HUES6 (cell line): ENCODE measurements at regions not wholly inside any gene's neighbourhood (a gene's known extent, or its start where the extent isn't known, plus 50 kb on each side); places are given as distances from the start of the nearest gene placed in this dataset.

ENCODE experiments used
- H3K27ac ChIP-seq: 2 replicates; pipeline ENCODE4 v1.7.0; 2013; ENCODE audit warnings: low read depth, mild to moderate bottlenecking, low read length, inconsistent platforms
- H3K27me3 ChIP-seq: 2 replicates; pipeline ENCODE4 v1.6.1; 2013; ENCODE audit warnings: low read length; ENCODE audit not compliant: control insufficient read depth, insufficient read depth
- H3K36me3 ChIP-seq: 2 replicates; pipeline ENCODE4 v1.6.1; 2013; ENCODE audit warnings: low read length; ENCODE audit not compliant: control insufficient read depth, insufficient read depth
- H3K4me1 ChIP-seq: 2 replicates; pipeline ENCODE4 v1.6.1; 2013; ENCODE audit warnings: low read length; ENCODE audit not compliant: control insufficient read depth, insufficient read depth
- H3K4me3 ChIP-seq: 2 replicates; pipeline ENCODE4 v1.5.1; 2013; ENCODE audit warnings: low read depth, low read length
- H3K9ac ChIP-seq: one replicate; pipeline ENCODE4 v1.6.1; 2013; ENCODE audit warnings: mild to moderate bottlenecking, low read length
- H3K9me3 ChIP-seq: 2 replicates; pipeline ENCODE4 v1.6.1; 2013; ENCODE audit warnings: low read depth, low read length; ENCODE audit not compliant: control insufficient read depth, insufficient read depth

DNA sequence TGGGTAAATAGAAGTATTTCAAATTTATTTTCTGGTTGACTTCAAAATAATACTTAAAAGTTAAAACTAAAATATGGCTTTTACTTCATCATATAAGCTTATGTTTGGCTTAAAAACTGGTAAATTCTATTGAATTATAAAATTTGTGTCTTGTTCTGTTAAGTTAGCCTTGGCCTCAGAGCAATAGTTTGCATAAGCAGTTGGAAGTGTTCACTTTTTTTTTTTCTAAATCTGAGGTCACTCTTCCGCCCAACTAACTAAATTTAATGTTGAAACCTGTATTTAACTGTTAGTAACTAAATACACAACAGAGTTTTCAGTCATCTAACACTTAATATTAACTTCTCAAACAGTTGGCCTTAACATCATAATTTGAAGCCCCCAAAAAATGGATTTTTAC is 871.7 kb upstream of the ADAMTS5 start:
- Histone ChIP-seq H3K36me3 (no peaks in the 10 kb centered on the region), H3K27me3 (no peaks in the 10 kb centered on the region), H3K9me3 (no peaks in the 10 kb centered on the region), H3K4me1 (no peaks in the 10 kb centered on the region), H3K27ac (no peak overlapping the region), H3K9ac (no peak overlapping the region), H3K4me3 (no peak overlapping the region)

DNA sequence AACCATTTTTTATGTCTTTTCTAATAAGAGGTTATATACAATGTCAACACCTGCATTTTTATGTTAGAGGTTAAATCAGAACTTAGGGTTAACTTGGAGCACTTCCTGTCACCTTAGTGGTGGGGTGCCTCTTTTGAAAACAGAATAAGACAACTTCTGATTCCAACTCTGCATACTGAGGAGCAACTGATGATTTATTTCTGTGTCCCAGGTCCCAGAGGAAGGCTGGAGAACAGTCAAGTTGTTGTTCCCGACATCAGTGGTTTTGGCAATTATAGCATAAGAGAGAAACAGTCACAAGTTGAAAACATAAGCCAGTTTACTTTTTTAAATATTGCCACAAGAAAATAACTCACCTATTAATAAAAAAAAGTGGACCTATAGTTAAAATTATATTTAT is 871.0 kb upstream of the ADAMTS5 start:
- H3K27ac ChIP-seq, result no peak overlapping the region
- no peak overlapping the region for H3K4me3 ChIP-seq
- H3K4me1 ChIP-seq, result no peaks in the 10 kb centered on the region
- H3K36me3 ChIP-seq, result no peaks in the 10 kb centered on the region
- no peaks in the 10 kb centered on the region for H3K9me3 ChIP-seq
- H3K9ac ChIP-seq, result no peak overlapping the region
- no peaks in the 10 kb centered on the region for H3K27me3 ChIP-seq

DNA sequence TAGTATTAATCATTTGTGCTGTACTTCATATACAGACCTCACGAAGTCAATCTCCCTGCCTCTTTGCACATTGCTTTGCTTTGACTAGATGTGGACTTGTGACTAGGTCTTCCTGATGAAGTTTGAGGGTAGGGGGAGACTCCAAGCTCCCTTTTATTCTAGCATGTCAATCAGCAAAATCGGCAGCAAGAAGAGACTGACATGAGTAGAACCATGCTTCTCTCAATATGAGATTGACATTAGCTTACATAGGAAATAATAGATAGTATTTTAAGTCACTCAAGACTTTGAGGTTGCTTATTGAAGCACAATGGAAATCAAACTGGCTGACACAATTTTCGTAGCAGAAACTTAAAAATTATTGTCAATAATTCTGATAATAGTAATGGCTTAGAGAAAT is 866.4 kb upstream of the ADAMTS5 start:
- no peak overlapping the region for H3K27ac ChIP-seq
- no peaks in the 10 kb centered on the region for H3K27me3 ChIP-seq
- no peaks in the 10 kb centered on the region for H3K4me1 ChIP-seq
- no peaks in the 10 kb centered on the region for H3K36me3 ChIP-seq
- no peak overlapping the region for H3K4me3 ChIP-seq
- no peak overlapping the region for H3K9ac ChIP-seq
- no peaks in the 10 kb centered on the region for H3K9me3 ChIP-seq

DNA sequence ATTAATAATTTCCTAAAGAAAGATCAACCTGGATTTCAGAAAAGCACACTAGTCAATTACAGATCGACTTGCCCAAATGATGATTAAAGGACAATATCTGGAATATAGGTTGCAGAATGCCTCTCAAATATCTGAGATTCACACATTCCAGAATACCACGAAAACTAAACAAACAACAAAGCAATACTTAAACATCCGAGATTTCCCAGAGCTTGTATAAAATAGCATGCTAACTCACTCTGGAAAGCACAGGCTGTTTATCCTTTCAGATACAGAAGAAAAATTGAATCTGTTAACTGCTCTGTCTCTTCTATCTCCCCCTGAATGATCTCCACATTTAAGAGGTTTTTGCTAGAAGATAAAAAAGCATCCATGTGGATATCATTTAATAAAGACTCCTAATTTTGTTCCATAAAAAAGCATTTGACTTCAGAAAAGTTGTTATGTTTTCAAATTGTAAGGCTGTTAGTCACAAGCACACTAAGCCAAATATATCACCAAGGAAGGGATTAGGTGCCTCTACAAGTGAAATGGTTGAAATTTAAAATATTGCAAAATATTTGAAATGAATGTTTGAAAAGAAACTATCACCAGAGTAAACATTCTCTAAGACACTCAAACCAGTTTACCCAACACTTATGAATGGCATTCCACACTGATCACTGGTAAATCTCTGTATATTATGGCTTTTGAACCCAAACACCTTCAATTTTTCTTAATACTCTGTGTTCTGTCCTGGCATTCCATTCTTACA is 865.1 kb upstream of the ADAMTS5 start:
- Histone ChIP-seq H3K27ac (no peak overlapping the region), H3K4me3 (no peak overlapping the region), H3K4me1 (no peaks in the 10 kb centered on the region), H3K27me3 (no peaks in the 10 kb centered on the region), H3K9ac (no peak overlapping the region), H3K36me3 (no peaks in the 10 kb centered on the region), H3K9me3 (no peaks in the 10 kb centered on the region)

DNA sequence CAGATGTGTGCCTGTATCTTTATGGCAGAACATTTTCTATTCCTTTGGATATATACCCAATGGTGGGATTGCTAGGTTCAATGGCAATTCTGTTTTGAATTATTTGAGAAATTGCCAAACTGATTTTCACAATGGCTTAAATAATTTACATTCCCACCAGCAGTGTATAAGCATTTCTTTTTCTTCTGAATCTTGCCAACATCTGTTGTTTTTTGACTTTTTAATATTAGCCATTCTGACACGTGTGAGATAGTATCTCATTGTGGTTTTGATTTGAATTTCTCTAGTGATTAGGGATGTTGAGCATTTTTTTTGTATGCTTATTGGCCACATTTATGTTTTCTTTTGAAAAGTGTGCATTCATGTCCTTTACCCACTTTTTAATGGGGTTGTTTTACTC is 864.3 kb upstream of the ADAMTS5 start:
- Histone ChIP-seq H3K36me3 (no peaks in the 10 kb centered on the region), H3K9ac (no peak overlapping the region), H3K27me3 (no peaks in the 10 kb centered on the region), H3K4me1 (no peaks in the 10 kb centered on the region), H3K4me3 (no peak overlapping the region), H3K9me3 (no peaks in the 10 kb centered on the region), H3K27ac (no peak overlapping the region)

DNA sequence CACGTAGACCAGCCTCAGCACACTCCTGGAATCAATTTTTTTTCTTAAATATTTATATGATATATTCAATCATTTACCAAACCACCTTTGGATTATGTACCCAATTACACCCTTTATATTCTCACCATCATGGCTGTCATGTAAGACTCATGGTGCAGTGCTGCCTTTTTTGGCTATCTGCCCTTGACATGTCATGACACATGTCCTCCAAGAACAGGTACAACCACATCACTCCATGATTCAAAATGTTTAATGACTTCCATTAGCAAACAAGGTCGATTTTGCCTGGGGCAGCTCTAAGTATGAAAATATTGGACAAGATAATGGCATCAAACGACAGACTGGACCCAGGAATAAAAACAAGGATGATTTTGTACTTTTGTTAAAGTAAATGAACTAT is 861.1 kb upstream of the ADAMTS5 start:
- H3K9ac ChIP-seq, result no peak overlapping the region
- no peaks in the 10 kb centered on the region for H3K4me1 ChIP-seq
- H3K27me3 ChIP-seq, result no peaks in the 10 kb centered on the region
- H3K27ac ChIP-seq, result no peak overlapping the region
- no peak overlapping the region for H3K4me3 ChIP-seq
- H3K36me3 ChIP-seq, result no peaks in the 10 kb centered on the region
- no peaks in the 10 kb centered on the region for H3K9me3 ChIP-seq

DNA sequence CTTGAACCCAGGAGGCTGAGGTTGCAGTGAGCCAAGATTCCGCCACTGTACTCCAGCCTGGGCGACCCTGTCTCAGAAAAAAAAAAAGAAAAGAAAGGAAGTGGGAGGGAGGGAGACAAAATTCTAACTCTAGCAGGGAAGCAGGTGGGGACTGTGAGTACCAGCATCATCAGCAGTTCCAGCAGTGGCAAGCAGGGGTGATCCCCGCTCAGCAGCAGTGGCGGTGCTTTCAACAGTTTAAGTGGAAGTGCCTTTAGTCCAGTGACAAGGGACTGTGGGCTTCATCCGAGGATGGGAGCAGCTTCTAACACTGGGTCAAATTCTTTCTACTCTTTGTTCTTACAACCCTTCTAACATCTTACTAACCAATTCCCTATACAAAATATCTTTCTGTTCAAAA is 858.1 kb upstream of the ADAMTS5 start:
- Histone ChIP-seq H3K36me3 (no peaks in the 10 kb centered on the region), H3K4me1 (no peaks in the 10 kb centered on the region), H3K27ac (no peak overlapping the region), H3K4me3 (no peak overlapping the region), H3K9me3 (no peaks in the 10 kb centered on the region), H3K27me3 (no peaks in the 10 kb centered on the region), H3K9ac (no peak overlapping the region)

DNA sequence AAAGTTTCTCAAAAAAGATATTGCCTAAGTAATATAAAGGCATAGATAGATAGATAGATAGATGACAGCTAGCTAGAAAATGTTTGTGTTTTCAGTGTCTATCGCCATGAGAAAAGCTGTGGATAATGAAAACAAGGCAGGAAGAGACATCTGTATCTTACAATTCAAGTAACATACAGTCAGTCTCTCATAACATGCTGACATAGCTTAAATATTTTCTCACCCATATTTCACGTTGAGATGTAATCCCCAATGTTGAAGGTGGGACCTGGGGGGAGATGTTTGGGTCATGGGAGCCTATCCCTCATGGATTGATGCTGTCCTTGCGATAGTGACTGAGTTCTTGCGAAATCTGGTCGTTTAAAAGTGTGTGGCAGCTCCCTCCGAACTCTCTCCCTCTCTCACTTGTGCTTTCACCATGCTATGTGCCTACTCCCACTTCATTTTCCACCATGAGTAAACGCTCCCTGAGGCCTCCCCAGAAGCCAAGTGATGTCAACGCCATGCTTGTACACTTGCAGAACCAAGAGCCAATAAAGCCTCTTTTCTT is 856.8 kb upstream of the ADAMTS5 start:
- Histone ChIP-seq H3K4me3 (no peak overlapping the region), H3K36me3 (no peaks in the 10 kb centered on the region), H3K4me1 (no peaks in the 10 kb centered on the region), H3K27ac (no peak overlapping the region), H3K9me3 (no peaks in the 10 kb centered on the region), H3K9ac (no peak overlapping the region), H3K27me3 (no peaks in the 10 kb centered on the region)

DNA sequence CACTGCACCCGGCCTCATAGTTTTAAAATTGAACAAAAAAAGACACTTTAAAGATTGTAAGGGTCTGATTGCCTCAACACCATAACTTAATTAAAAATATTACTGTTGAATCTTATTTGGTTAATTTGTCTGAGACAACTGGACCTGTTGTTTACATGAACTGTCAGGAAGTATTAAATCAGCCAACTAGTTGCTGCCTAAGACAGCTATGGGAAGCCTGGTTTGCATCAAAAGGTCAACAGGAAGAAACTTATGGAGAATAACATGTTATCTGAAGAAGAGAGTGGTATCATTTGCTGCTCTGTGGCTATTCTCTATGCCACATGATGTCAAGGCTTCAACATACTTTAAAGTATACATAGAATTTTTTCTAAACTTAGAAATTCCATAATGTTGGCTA is 853.5 kb upstream of the ADAMTS5 start:
- Histone ChIP-seq H3K27me3 (no peaks in the 10 kb centered on the region), H3K9ac (no peak overlapping the region), H3K27ac (no peak overlapping the region), H3K36me3 (no peaks in the 10 kb centered on the region), H3K4me3 (no peak overlapping the region), H3K9me3 (no peaks in the 10 kb centered on the region), H3K4me1 (no peaks in the 10 kb centered on the region)

DNA sequence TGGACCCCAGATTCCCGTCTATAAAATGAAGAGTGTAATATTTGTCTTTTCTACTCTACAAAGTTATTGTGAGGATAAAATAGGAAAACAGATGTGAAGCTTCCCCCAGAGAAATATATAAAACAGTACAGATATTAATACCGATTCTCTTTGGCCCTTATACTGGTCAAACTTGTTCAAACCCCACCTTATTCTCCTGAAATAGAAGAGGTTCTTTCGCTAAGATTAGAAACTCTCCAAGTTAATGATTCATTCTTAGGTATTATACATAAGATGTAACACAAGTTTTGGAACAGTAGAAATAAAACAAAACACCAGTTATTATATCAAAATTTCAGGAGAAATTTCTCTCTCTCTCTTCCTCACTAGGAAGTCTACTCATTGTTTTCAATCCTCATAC is 852.4 kb upstream of the ADAMTS5 start:
- H3K27me3 ChIP-seq, result no peaks in the 10 kb centered on the region
- no peak overlapping the region for H3K27ac ChIP-seq
- no peaks in the 10 kb centered on the region for H3K36me3 ChIP-seq
- no peaks in the 10 kb centered on the region for H3K4me1 ChIP-seq
- no peaks in the 10 kb centered on the region for H3K9me3 ChIP-seq
- H3K9ac ChIP-seq, result no peak overlapping the region
- H3K4me3 ChIP-seq, result no peak overlapping the region

DNA sequence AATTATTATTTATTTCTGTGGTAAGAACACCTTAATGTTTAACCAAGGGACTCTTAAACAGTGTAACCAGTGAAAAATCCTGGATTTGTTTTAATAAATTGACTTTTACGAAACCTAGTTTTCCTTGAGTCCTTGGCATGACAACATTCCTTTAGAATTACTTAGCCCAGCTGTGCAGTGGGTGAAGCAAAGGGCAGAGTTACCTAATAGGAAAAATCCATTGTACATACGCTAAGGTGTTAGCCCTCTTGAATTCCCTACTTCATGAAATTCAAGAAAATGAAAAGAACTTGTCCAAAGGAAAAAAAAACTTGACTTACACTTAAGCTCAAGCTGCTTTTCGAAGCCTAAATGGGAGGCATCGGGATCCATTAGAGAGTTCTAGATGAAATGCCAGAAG is 852.0 kb upstream of the ADAMTS5 start:
- no peak overlapping the region for H3K27ac ChIP-seq
- H3K9ac ChIP-seq, result no peak overlapping the region
- no peaks in the 10 kb centered on the region for H3K27me3 ChIP-seq
- no peaks in the 10 kb centered on the region for H3K36me3 ChIP-seq
- H3K4me3 ChIP-seq, result no peak overlapping the region
- H3K9me3 ChIP-seq, result no peaks in the 10 kb centered on the region
- H3K4me1 ChIP-seq, result no peaks in the 10 kb centered on the region
